Esophagus muscularis mucosa (tissue), 3 donors: ENCODE measurements at regions not wholly inside any gene's neighbourhood (a gene's known extent, or its start where the extent isn't known, plus 50 kb on each side); places are given as distances from the start of the nearest gene placed in this dataset.

Experiments
- CTCF ChIP-seq, 3 experiments: fragments of 200-600 bp in 2 of 3; fragments of 450-650 bp in 1 of 3; sonication (generic) in 2 of 3; IDR thresholded peaks; one replicate each; pipeline ENCODE4 v1.5.1; 2017 to 2019; ENCODE audit warnings: antibody characterized with exemption in 3 of 3, mild to moderate bottlenecking in 2 of 3, moderate library complexity in 1 of 3
- POLR2A ChIP-seq: fragments of 450-650 bp; IDR thresholded peaks from one replicate; pipeline ENCODE4 v1.6.1; 2017; ENCODE audit warnings: antibody characterized with exemption, moderate library complexity, mild to moderate bottlenecking, low read depth
- POLR2AphosphoS5 ChIP-seq, 2 donors: sonication (generic); formaldehyde crosslinking; IDR thresholded peaks; one replicate each; pipeline ENCODE4 v1.6.1; 2017; ENCODE audit warnings: antibody characterized with exemption in 2 of 2

- no peak for TF ChIP-seq POLR2AphosphoS5 (IDR thresholded peaks at IDR 0.05)
- no peak for TF ChIP-seq POLR2A
- no peak for TF ChIP-seq CTCF (IDR thresholded peaks at IDR 0.05)
Observed at GRCh38 chr2:221077251-221077650, 494.9 kb downstream of the EPHA4 start.
